Progenitor cell of endocrine pancreas (in vitro differentiated cells): ENCODE measurements at regions not wholly inside any gene's neighbourhood (a gene's known extent, or its start where the extent isn't known, plus 50 kb on each side); places are given as distances from the start of the nearest gene placed in this dataset.

ENCODE experiments used
- DNase-seq: peaks from one replicate; pipeline ENCODE4 v3.0.0; 2021; ENCODE audit warnings: low spot score; ENCODE audit not compliant: unreplicated experiment
- H3K27ac Mint-ChIP-seq: 2 replicates; pipeline ENCODE4 v1.8.0; 2021; ENCODE audit warnings: mild to moderate bottlenecking, moderate library complexity, mixed read lengths
- H3K27me3 Mint-ChIP-seq: 2 replicates; pipeline ENCODE4 v1.8.0; 2021; ENCODE audit warnings: mixed read lengths
- H3K36me3 Mint-ChIP-seq: 2 replicates; pipeline ENCODE4 v1.8.0; 2022; ENCODE audit warnings: mixed read lengths; ENCODE audit not compliant: insufficient read depth
- H3K4me1 Mint-ChIP-seq: 2 replicates; pipeline ENCODE4 v1.8.0; 2021; ENCODE audit warnings: low read depth, mixed read lengths
- H3K4me3 Mint-ChIP-seq: 2 replicates; pipeline ENCODE4 v1.8.0; 2021; ENCODE audit warnings: low read depth, mild to moderate bottlenecking, moderate library complexity, mixed read lengths
- H3K9me3 Mint-ChIP-seq: 2 replicates; pipeline ENCODE4 v1.8.0; 2021; ENCODE audit warnings: low read depth, mixed read lengths
- TF ChIP-seq, protein P1 (sequence below): fragments of 200-600 bp; sonication (generic); IDR thresholded peaks from one replicate; pipeline ENCODE4 v1.5.0; 2021; ENCODE audit warnings: antibody characterized with exemption, mild to moderate bottlenecking; ENCODE audit not compliant: unreplicated experiment

DNA sequence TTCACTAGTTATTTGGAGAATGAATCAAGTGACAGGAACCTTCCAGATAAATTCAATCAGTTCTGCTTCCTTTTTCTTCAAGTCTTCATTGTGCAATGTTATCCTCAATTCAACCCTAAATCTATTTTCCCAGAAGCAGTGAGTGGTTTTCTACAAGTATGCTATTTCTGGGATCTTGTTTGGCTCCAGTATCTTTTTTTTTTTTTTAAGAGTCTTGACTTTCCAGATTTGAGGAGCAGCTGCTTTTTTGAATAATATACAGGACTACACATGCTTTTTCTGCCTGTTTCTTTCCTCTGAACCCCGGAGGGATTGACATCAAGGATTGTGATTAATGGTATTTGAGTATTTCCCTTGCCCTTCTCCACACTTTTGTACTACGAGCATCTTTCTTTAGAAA, 339.2 kb upstream of the JAG1 start:
- Mint-ChIP-seq H3K9me3 (no peaks in the 10 kb centered on the region), H3K4me3 (no peak overlapping the region), H3K27me3 (peaks cover 4% of the 10 kb centered on the region), H3K36me3 (no peaks in the 10 kb centered on the region), H3K4me1 (no peaks in the 10 kb centered on the region), H3K27ac (no peak overlapping the region)
- DNase-seq, result no peak
- TF ChIP-seq, protein P1, sequence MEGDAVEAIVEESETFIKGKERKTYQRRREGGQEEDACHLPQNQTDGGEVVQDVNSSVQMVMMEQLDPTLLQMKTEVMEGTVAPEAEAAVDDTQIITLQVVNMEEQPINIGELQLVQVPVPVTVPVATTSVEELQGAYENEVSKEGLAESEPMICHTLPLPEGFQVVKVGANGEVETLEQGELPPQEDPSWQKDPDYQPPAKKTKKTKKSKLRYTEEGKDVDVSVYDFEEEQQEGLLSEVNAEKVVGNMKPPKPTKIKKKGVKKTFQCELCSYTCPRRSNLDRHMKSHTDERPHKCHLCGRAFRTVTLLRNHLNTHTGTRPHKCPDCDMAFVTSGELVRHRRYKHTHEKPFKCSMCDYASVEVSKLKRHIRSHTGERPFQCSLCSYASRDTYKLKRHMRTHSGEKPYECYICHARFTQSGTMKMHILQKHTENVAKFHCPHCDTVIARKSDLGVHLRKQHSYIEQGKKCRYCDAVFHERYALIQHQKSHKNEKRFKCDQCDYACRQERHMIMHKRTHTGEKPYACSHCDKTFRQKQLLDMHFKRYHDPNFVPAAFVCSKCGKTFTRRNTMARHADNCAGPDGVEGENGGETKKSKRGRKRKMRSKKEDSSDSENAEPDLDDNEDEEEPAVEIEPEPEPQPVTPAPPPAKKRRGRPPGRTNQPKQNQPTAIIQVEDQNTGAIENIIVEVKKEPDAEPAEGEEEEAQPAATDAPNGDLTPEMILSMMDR, result no peak

DNA sequence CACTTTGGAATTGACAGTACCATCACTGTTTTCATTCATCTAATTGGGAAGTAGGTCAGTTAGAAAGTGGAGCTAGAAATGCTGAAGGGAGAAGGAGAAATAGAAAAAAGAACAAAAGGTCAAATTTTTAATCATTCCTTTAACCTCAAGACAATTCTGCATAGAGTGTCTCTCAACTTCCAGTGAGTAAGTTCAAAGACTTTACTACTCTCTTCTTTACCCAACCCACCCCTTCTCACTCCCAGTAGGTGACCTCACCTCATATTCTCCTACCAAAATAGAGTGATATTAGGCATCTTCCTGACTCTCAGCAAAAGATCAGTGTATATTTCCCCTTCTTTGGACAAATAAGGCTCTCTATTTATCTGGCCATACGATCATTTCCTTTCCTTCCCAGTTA, 340.0 kb upstream of the JAG1 start:
- Mint-ChIP-seq H3K4me1 (peaks cover 1% of the 10 kb centered on the region), H3K9me3 (no peaks in the 10 kb centered on the region), H3K27ac (no peak overlapping the region), H3K36me3 (no peaks in the 10 kb centered on the region), H3K4me3 (no peak overlapping the region), H3K27me3 (peaks cover 5% of the 10 kb centered on the region)
- no peak for DNase-seq
- TF ChIP-seq, protein P1, result no peak

DNA sequence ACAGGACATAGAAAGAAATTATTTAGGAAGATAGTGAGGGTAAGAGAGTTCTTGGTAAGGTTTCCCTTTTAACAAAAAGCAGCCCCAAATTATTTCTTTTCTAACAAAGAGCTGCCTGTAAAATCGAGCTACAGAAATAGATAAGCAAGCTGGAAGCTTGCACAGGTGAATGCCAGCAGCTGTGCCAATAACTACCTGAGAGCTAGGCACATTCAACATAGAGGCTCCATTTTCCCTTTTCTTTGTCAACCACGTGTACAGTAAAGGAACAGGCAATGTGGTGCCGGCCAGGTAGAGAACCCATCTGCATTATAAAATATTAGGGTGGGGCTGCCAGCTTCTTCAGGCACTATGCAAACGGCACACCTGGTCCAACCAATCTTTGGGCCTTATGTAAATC, 341.6 kb upstream of the JAG1 start:
- DNase-seq, result no peak
- no peak overlapping the region for H3K4me3 Mint-ChIP-seq
- H3K9me3 Mint-ChIP-seq, result peaks cover 4% of the 10 kb centered on the region
- TF ChIP-seq, protein P1, result no peak
- H3K4me1 Mint-ChIP-seq, result peaks cover 1% of the 10 kb centered on the region
- H3K36me3 Mint-ChIP-seq, result no peaks in the 10 kb centered on the region
- H3K27ac Mint-ChIP-seq, result no peak overlapping the region
- peaks cover 7% of the 10 kb centered on the region for H3K27me3 Mint-ChIP-seq

DNA sequence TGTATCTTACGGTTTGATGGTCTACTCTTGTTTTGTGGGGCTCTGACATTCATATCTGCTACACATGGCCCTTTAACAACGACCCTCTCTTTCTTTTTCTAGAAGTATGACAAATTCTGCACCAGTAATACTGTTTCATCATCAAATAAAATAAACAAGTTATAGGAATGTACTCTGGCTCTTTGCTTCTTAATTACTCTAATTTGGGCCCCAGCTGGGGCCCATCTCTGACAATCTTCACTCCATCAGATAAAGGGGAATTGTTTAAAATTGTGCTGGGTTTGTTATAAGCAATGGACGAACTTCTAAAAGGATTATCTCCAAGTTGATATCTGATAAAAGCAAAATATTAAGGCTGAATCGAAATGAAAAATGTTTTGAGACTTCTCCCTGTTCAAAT, 343.6 kb upstream of the JAG1 start:
- TF ChIP-seq, protein P1, result no peak
- no peak overlapping the region for H3K4me3 Mint-ChIP-seq
- DNase-seq, result no peak
- peaks cover 4% of the 10 kb centered on the region for H3K27me3 Mint-ChIP-seq
- peaks cover 6% of the 10 kb centered on the region for H3K4me1 Mint-ChIP-seq
- H3K36me3 Mint-ChIP-seq, result no peaks in the 10 kb centered on the region
- H3K9me3 Mint-ChIP-seq, result peaks cover 4% of the 10 kb centered on the region
- no peak overlapping the region for H3K27ac Mint-ChIP-seq

DNA sequence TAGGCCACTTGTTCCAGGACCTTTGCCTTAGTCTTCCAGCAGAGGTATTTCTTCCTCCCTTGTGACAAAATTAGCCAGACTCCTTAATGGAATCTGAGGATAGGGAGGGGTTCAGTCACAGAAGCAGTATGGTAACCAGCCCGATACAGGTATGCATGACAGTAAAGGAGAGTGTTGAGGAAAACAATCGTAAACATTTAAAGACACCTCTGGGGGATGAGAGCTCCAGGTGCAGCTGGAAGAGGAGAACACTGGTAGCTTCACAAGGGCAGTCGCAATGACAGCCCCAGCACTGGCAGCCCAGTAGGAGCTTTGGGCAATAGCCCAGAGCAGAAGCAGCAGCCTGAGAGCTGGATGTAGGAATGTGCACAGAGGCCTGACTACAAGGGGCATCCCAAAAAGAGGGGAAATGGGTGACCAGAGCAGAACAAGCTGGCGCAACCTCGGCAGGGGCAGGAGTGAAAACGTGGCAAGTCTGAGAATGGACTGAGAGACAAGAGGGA, 344.9 kb upstream of the JAG1 start:
- H3K27me3 Mint-ChIP-seq, result peaks cover 4% of the 10 kb centered on the region
- H3K4me1 Mint-ChIP-seq, result peaks cover 6% of the 10 kb centered on the region
- H3K4me3 Mint-ChIP-seq, result no peak overlapping the region
- DNase-seq, result no peak
- H3K9me3 Mint-ChIP-seq, result peaks cover 7% of the 10 kb centered on the region
- no peaks in the 10 kb centered on the region for H3K36me3 Mint-ChIP-seq
- TF ChIP-seq, protein P1, result no peak
- no peak overlapping the region for H3K27ac Mint-ChIP-seq
